HepG2 (cell line): ENCODE measurements at regions not wholly inside any gene's neighbourhood (a gene's known extent, or its start where the extent isn't known, plus 50 kb on each side); places are given as distances from the start of the nearest gene placed in this dataset.

Experiments used
- ATF1 ChIP-seq: IDR thresholded peaks from 2 replicates; pipeline ENCODE4 v1.6.1; 2016; ENCODE audit warnings: mild to moderate bottlenecking, control low read depth
- CREM ChIP-seq, 2 experiments: sonication (generic) in 1 of 2; formaldehyde crosslinking in 1 of 2; IDR thresholded peaks; 2 replicates each; pipeline versions ENCODE4 v1.4.0 to v1.6.1; 2016 to 2020; ENCODE audit warnings: antibody characterized with exemption in 1 of 2, mild to moderate bottlenecking in 1 of 2, missing genetic modification reagents in 1 of 2
- PITX1 ChIP-seq: sonication (generic); formaldehyde crosslinking; IDR thresholded peaks from 2 replicates; pipeline ENCODE4 v1.5.1; 2020; ENCODE audit warnings: mild to moderate bottlenecking, missing genetic modification reagents
- RFX5 ChIP-seq: IDR thresholded peaks from 2 replicates; pipeline ENCODE4 v1.6.1; 2011; ENCODE audit warnings: low read depth, low read length, improper control_type of control experiment
- STAG1 ChIP-seq: sonication (generic); formaldehyde crosslinking; IDR thresholded peaks from 2 replicates; pipeline ENCODE4 v1.4.0; 2020; ENCODE audit warnings: missing genetic modification reagents
- ZNF496 ChIP-seq: sonication (generic); formaldehyde crosslinking; IDR thresholded peaks from 2 replicates; pipeline ENCODE4 v1.8.1; 2023; ENCODE audit warnings: mild to moderate bottlenecking, moderate library complexity, missing genetic modification reagents; ENCODE audit not compliant: insufficient replicate concordance
- ZNF747 ChIP-seq: sonication (generic); formaldehyde crosslinking; IDR thresholded peaks from 2 replicates; pipeline ENCODE4 v1.8.1; 2023; ENCODE audit warnings: missing genetic modification reagents, mild to moderate bottlenecking, borderline replicate concordance
- ZNF816 ChIP-seq: sonication (generic); formaldehyde crosslinking; IDR thresholded peaks from 2 replicates; pipeline ENCODE4 v1.8.0; 2022; ENCODE audit warnings: missing genetic modification reagents, mild to moderate bottlenecking, borderline replicate concordance
- TF ChIP-seq, protein P1 (sequence below): sonication (generic); formaldehyde crosslinking; IDR thresholded peaks from 2 replicates; pipeline ENCODE4 v1.9.0; 2021; ENCODE audit warnings: mild to moderate bottlenecking, missing genetic modification reagents
- TF ChIP-seq, protein P2 (sequence below): sonication (generic); formaldehyde crosslinking; IDR thresholded peaks from 2 replicates; pipeline ENCODE4 v1.4.0; 2020; ENCODE audit warnings: missing genetic modification reagents, low read depth, mild to moderate bottlenecking, borderline replicate concordance
- TF ChIP-seq, protein P3 (sequence below): sonication (generic); formaldehyde crosslinking; IDR thresholded peaks from 2 replicates; pipeline ENCODE4 v1.8.0; 2022; ENCODE audit warnings: low read depth, missing genetic modification reagents
- TF ChIP-seq, protein P4 (sequence below): fragments of 450-650 bp; IDR thresholded peaks from 2 replicates; pipeline ENCODE4 v1.6.1; 2016
- TF ChIP-seq, protein P5 (sequence below), 2 experiments: IDR thresholded peaks; 2 replicates each; pipeline ENCODE4 v1.6.1; 2011 to 2012; ENCODE audit warnings: low read length in 2 of 2, borderline replicate concordance in 1 of 2, low read depth in 1 of 2, mild to moderate bottlenecking in 1 of 2, moderate library complexity in 1 of 2

DNA sequence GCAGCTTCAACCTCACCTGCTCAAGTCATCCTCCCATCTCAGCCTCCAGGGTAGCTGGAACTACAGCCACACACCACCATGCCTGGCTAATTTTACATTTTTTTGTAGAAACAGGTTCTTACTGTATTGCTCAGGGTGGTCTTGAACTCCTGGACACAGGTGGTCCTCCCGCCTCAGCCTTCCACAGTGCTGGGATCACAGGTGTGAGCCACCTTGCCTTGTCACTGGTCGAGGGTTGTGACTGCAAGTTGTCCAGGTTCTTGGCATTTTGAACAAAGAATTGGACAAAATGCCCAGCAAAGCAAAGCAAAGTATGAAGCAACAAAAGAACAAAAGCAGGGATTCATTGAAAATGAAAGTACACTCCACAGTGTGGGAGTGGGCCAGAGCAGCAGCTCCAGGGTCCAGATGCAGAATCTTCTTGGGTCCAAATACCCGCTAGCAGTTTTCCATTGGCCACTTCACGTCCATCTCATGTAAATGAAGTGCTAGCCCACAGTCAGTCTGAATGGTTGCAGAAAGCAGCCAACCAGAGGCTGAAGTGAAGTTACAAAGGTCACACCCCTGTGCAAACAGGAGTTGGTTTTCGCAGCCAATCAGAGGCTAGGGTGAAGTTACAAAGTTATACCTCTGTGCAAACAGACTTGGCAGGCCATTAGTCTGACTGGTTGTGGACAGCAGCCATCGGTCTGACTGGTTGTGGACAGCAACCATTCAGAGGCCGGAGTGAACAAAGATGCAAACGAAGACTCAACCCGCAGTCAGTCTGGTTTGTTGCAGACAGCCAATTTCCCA is 109.5 kb upstream of the KIF26B start (continued):
- TF ChIP-seq, protein P1, sequence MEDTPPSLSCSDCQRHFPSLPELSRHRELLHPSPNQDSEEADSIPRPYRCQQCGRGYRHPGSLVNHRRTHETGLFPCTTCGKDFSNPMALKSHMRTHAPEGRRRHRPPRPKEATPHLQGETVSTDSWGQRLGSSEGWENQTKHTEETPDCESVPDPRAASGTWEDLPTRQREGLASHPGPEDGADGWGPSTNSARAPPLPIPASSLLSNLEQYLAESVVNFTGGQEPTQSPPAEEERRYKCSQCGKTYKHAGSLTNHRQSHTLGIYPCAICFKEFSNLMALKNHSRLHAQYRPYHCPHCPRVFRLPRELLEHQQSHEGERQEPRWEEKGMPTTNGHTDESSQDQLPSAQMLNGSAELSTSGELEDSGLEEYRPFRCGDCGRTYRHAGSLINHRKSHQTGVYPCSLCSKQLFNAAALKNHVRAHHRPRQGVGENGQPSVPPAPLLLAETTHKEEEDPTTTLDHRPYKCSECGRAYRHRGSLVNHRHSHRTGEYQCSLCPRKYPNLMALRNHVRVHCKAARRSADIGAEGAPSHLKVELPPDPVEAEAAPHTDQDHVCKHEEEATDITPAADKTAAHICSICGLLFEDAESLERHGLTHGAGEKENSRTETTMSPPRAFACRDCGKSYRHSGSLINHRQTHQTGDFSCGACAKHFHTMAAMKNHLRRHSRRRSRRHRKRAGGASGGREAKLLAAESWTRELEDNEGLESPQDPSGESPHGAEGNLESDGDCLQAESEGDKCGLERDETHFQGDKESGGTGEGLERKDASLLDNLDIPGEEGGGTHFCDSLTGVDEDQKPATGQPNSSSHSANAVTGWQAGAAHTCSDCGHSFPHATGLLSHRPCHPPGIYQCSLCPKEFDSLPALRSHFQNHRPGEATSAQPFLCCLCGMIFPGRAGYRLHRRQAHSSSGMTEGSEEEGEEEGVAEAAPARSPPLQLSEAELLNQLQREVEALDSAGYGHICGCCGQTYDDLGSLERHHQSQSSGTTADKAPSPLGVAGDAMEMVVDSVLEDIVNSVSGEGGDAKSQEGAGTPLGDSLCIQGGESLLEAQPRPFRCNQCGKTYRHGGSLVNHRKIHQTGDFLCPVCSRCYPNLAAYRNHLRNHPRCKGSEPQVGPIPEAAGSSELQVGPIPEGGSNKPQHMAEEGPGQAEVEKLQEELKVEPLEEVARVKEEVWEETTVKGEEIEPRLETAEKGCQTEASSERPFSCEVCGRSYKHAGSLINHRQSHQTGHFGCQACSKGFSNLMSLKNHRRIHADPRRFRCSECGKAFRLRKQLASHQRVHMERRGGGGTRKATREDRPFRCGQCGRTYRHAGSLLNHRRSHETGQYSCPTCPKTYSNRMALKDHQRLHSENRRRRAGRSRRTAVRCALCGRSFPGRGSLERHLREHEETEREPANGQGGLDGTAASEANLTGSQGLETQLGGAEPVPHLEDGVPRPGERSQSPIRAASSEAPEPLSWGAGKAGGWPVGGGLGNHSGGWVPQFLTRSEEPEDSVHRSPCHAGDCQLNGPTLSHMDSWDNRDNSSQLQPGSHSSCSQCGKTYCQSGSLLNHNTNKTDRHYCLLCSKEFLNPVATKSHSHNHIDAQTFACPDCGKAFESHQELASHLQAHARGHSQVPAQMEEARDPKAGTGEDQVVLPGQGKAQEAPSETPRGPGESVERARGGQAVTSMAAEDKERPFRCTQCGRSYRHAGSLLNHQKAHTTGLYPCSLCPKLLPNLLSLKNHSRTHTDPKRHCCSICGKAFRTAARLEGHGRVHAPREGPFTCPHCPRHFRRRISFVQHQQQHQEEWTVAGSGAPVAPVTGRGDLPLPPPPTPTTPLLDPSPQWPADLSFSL, result 0 out of 2 replicates have a peak, but pooled peaks have one; percentile 26
- TF ChIP-seq PITX1 (CRISPR knock-in tag), result peak; percentile 44; the same call in 1 of the 2 replicates
- TF ChIP-seq, protein P2, sequence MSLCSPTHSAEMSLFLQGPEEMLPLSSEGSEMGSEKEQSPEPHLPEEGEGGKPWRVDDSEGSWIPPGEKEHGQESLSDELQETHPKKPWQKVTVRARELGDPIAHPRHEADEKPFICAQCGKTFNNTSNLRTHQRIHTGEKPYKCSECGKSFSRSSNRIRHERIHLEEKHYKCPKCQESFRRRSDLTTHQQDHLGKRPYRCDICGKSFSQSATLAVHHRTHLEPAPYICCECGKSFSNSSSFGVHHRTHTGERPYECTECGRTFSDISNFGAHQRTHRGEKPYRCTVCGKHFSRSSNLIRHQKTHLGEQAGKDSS (CRISPR knock-in tag), result no peak
- TF ChIP-seq STAG1, result no peak
- peak; percentile 59; the same call in 1 of the 2 replicates for TF ChIP-seq CREM (IDR thresholded peaks at IDR 0.05)
- TF ChIP-seq CREM (CRISPR knock-in tag; IDR thresholded peaks at IDR 0.05), result no peak
- TF ChIP-seq, protein P3, sequence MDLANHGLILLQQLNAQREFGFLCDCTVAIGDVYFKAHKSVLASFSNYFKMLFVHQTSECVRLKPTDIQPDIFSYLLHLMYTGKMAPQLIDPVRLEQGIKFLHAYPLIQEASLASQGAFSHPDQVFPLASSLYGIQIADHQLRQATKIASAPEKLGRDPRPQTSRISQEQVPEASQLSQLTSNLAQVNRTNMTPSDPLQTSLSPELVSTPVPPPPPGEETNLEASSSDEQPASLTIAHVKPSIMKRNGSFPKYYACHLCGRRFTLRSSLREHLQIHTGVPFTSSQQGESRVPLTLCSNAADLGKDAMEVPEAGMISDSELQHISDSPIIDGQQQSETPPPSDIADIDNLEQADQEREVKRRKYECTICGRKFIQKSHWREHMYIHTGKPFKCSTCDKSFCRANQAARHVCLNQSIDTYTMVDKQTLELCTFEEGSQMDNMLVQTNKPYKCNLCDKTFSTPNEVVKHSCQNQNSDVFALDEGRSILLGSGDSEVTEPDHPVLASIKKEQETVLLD (CRISPR knock-in tag), result no peak
- no peak for TF ChIP-seq ZNF496
- TF ChIP-seq RFX5, result peak; percentile 63; the same call in 1 of the 2 replicates
- TF ChIP-seq, protein P4, sequence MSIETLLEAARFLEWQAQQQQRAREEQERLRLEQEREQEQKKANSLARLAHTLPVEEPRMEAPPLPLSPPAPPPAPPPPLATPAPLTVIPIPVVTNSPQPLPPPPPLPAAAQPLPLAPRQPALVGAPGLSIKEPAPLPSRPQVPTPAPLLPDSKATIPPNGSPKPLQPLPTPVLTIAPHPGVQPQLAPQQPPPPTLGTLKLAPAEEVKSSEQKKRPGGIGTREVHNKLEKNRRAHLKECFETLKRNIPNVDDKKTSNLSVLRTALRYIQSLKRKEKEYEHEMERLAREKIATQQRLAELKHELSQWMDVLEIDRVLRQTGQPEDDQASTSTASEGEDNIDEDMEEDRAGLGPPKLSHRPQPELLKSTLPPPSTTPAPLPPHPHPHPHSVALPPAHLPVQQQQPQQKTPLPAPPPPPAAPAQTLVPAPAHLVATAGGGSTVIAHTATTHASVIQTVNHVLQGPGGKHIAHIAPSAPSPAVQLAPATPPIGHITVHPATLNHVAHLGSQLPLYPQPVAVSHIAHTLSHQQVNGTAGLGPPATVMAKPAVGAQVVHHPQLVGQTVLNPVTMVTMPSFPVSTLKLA, result no peak
- TF ChIP-seq ZNF816 (CRISPR knock-in tag), result no peak
- TF ChIP-seq ATF1 (CRISPR knock-in tag), result 0 out of 2 replicates have a peak, but pooled peaks have one; percentile 32
- TF ChIP-seq, protein P5, sequence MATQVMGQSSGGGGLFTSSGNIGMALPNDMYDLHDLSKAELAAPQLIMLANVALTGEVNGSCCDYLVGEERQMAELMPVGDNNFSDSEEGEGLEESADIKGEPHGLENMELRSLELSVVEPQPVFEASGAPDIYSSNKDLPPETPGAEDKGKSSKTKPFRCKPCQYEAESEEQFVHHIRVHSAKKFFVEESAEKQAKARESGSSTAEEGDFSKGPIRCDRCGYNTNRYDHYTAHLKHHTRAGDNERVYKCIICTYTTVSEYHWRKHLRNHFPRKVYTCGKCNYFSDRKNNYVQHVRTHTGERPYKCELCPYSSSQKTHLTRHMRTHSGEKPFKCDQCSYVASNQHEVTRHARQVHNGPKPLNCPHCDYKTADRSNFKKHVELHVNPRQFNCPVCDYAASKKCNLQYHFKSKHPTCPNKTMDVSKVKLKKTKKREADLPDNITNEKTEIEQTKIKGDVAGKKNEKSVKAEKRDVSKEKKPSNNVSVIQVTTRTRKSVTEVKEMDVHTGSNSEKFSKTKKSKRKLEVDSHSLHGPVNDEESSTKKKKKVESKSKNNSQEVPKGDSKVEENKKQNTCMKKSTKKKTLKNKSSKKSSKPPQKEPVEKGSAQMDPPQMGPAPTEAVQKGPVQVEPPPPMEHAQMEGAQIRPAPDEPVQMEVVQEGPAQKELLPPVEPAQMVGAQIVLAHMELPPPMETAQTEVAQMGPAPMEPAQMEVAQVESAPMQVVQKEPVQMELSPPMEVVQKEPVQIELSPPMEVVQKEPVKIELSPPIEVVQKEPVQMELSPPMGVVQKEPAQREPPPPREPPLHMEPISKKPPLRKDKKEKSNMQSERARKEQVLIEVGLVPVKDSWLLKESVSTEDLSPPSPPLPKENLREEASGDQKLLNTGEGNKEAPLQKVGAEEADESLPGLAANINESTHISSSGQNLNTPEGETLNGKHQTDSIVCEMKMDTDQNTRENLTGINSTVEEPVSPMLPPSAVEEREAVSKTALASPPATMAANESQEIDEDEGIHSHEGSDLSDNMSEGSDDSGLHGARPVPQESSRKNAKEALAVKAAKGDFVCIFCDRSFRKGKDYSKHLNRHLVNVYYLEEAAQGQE (IDR thresholded peaks at IDR 0.05; ENCODE audit: borderline replicate concordance in 1 of 2, low read depth in 1 of 2, low read length in 2 of 2), result peak in 1 of 2 experiments; percentile 83; a peak in 3 of 4 replicates
- 0 out of 2 replicates have a peak, but pooled peaks have one; percentile 43 for TF ChIP-seq ZNF747 (CRISPR knock-in tag)
